Type B pancreatic cell (in vitro differentiated cells): ENCODE measurements at regions not wholly inside any gene's neighbourhood (a gene's known extent, or its start where the extent isn't known, plus 50 kb on each side); places are given as distances from the start of the nearest gene placed in this dataset.

Experiments
- DNase-seq: peaks from one replicate; pipeline ENCODE4 v3.0.0; 2021; ENCODE audit warnings: mixed read lengths; ENCODE audit not compliant: unreplicated experiment; ENCODE audit errors: extremely low spot score
- H3K27ac Mint-ChIP-seq: 2 replicates; pipeline ENCODE4 v1.8.0; 2021; ENCODE audit warnings: mild to moderate bottlenecking, mixed read lengths
- H3K27me3 Mint-ChIP-seq: 2 replicates; pipeline ENCODE4 v1.8.0; 2021; ENCODE audit warnings: mixed read lengths
- H3K36me3 Mint-ChIP-seq: 2 replicates; pipeline ENCODE4 v1.8.0; 2021; ENCODE audit warnings: mixed read lengths
- H3K4me1 Mint-ChIP-seq: one replicate; pipeline ENCODE4 v1.8.0; 2021; ENCODE audit warnings: mixed read lengths; ENCODE audit not compliant: unreplicated experiment
- H3K4me3 Mint-ChIP-seq: 2 replicates; pipeline ENCODE4 v1.8.0; 2021; ENCODE audit warnings: mild to moderate bottlenecking, mixed read lengths
- H3K9me3 Mint-ChIP-seq: 2 replicates; pipeline ENCODE4 v1.8.0; 2021; ENCODE audit warnings: mixed read lengths
- CTCF ChIP-seq: fragments of 200-600 bp; sonication (generic); conservative IDR thresholded peaks from 2 replicates; pipeline ENCODE4 v1.5.0; 2021; ENCODE audit warnings: antibody characterized with exemption, mild to moderate bottlenecking

- no peak overlapping the region for H3K27ac Mint-ChIP-seq
- no peaks in the 10 kb centered on the region for H3K9me3 Mint-ChIP-seq
- no peak for TF ChIP-seq CTCF
- no peaks in the 10 kb centered on the region for H3K36me3 Mint-ChIP-seq
- DNase-seq, result no peak
- no peaks in the 10 kb centered on the region for H3K27me3 Mint-ChIP-seq
- no peak overlapping the region for H3K4me3 Mint-ChIP-seq
- H3K4me1 Mint-ChIP-seq, result no peaks in the 10 kb centered on the region
These were observed 149.0 kb upstream of the RUNX3 start for GRCh38 chr1:25079048-25079447.

GRCh38 chr1:25074351-25075227 lies 144.5 kb upstream of the RUNX3 start:
- Mint-ChIP-seq H3K36me3 (no peaks in the 10 kb centered on the region), H3K27ac (no peak overlapping the region), H3K9me3 (no peaks in the 10 kb centered on the region), H3K4me3 (no peak overlapping the region), H3K27me3 (no peaks in the 10 kb centered on the region), H3K4me1 (no peaks in the 10 kb centered on the region)
- DNase-seq, result no peak
- TF ChIP-seq CTCF, result no peak

GRCh38 chr1:25073640-25074270 lies 143.7 kb upstream of the RUNX3 start:
- no peaks in the 10 kb centered on the region for H3K9me3 Mint-ChIP-seq
- no peaks in the 10 kb centered on the region for H3K27me3 Mint-ChIP-seq
- H3K36me3 Mint-ChIP-seq, result no peaks in the 10 kb centered on the region
- no peak for DNase-seq
- no peak overlapping the region for H3K4me3 Mint-ChIP-seq
- no peak for TF ChIP-seq CTCF
- no peaks in the 10 kb centered on the region for H3K4me1 Mint-ChIP-seq
- H3K27ac Mint-ChIP-seq, result no peak overlapping the region

- Mint-ChIP-seq H3K4me1 (no peaks in the 10 kb centered on the region), H3K27ac (no peak overlapping the region), H3K4me3 (no peak overlapping the region), H3K27me3 (no peaks in the 10 kb centered on the region), H3K36me3 (no peaks in the 10 kb centered on the region), H3K9me3 (no peaks in the 10 kb centered on the region)
- no peak for DNase-seq
- no peak for TF ChIP-seq CTCF
These were observed 142.4 kb upstream of the RUNX3 start for GRCh38 chr1:25072461-25072860.

GRCh38 chr1:25068829-25069228 lies 138.8 kb upstream of the RUNX3 start:
- Mint-ChIP-seq H3K36me3 (no peaks in the 10 kb centered on the region), H3K27ac (no peak overlapping the region), H3K4me3 (no peak overlapping the region), H3K4me1 (peaks cover 13% of the 10 kb centered on the region), H3K27me3 (peaks cover 6% of the 10 kb centered on the region), H3K9me3 (no peaks in the 10 kb centered on the region)
- no peak for TF ChIP-seq CTCF
- DNase-seq, result no peak
